GM18505 (cell line): ENCODE measurements at regions not wholly inside any gene's neighbourhood (a gene's known extent, or its start where the extent isn't known, plus 50 kb on each side); places are given as distances from the start of the nearest gene placed in this dataset.

ENCODE experiments used
- ATAC-seq: cut with Tn5 transposase; IDR thresholded peaks from one replicate; pipeline ENCODE4 v1.9.1; 2021; ENCODE audit not compliant: unreplicated experiment
- POLR2A ChIP-seq: IDR thresholded peaks from 4 replicates; pipeline ENCODE4 v1.6.1; 2011; ENCODE audit warnings: borderline replicate concordance; ENCODE audit not compliant: insufficient read depth, insufficient read length; ENCODE audit errors: extremely low read depth

- TF ChIP-seq POLR2A: no peak
- no peak for ATAC-seq
These were observed 200.7 kb upstream of the SEMA6D start for GRCh38 chr15:47516558-47516957.

GRCh38 chr15:47516972-47517371, 200.3 kb upstream of the SEMA6D start:
- no peak for ATAC-seq
- no peak for TF ChIP-seq POLR2A

GRCh38 chr15:47517737-47518136, 199.6 kb upstream of the SEMA6D start:
- ATAC-seq: no peak
- TF ChIP-seq POLR2A: no peak

- no peak for ATAC-seq
- no peak for TF ChIP-seq POLR2A
These were observed 193.4 kb upstream of the SEMA6D start for GRCh38 chr15:47523681-47524475.

- TF ChIP-seq POLR2A: no peak
- no peak for ATAC-seq
These were observed 188.1 kb upstream of the SEMA6D start for GRCh38 chr15:47529241-47529640.

GRCh38 chr15:47534673-47535072, 182.6 kb upstream of the SEMA6D start:
- no peak for ATAC-seq
- TF ChIP-seq POLR2A: no peak

- no peak for ATAC-seq
- no peak for TF ChIP-seq POLR2A
These were observed 175.7 kb upstream of the SEMA6D start for GRCh38 chr15:47541562-47541961.

- ATAC-seq: no peak
These were observed 174.9 kb upstream of the SEMA6D start for GRCh38 chr15:47542312-47542989.

GRCh38 chr15:47548231-47548630, 169.1 kb upstream of the SEMA6D start:
- no peak for ATAC-seq
- no peak for TF ChIP-seq POLR2A

More at GRCh38 chr15:47542312-47542989, 174.9 kb upstream of the SEMA6D start:
- no peak for TF ChIP-seq POLR2A

GRCh38 chr15:47548986-47549385, 168.3 kb upstream of the SEMA6D start:
- no peak for ATAC-seq
- no peak for TF ChIP-seq POLR2A

GRCh38 chr15:47551079-47551478, 166.2 kb upstream of the SEMA6D start:
- no peak for ATAC-seq
- TF ChIP-seq POLR2A: no peak

- no peak for TF ChIP-seq POLR2A
- ATAC-seq: no peak
These were observed 165.8 kb upstream of the SEMA6D start for GRCh38 chr15:47551546-47551945.

GRCh38 chr15:47552978-47553608, 164.2 kb upstream of the SEMA6D start:
- TF ChIP-seq POLR2A: no peak
- no peak for ATAC-seq

GRCh38 chr15:47553947-47554346, 163.4 kb upstream of the SEMA6D start:
- no peak for TF ChIP-seq POLR2A
- ATAC-seq: no peak

- no peak for TF ChIP-seq POLR2A
- ATAC-seq: no peak
These were observed 156.2 kb upstream of the SEMA6D start for GRCh38 chr15:47561102-47561501.

GRCh38 chr15:47565949-47566348, 151.4 kb upstream of the SEMA6D start:
- ATAC-seq: no peak
- TF ChIP-seq POLR2A: no peak
